ENCODE measurements at regions not wholly inside any gene's neighbourhood (a gene's known extent, or its start where the extent isn't known, plus 50 kb on each side); places are given as distances from the start of the nearest gene placed in this dataset.

DNA sequence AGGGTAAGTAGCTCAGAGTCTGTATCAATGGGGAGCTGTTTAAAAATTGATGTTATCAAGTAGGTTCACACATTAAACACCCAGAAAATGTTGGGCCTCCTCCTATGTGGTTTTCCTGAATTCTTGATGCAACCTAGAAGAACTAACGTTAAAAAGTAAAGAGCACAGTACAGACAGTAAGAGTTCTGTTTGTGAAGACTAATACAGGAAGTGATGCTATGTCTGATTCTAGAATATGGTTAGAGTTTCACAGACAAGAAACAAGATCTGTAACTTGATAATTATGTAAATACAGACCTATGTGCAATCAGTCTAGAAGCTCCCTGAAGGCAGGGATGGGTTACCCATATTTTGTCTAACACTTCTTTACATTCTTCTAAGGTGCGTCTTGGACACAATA lies 214.9 kb upstream of the BTG1 start:
- TF ChIP-seq MEF2A (IDR thresholded peaks at IDR 0.05; ENCODE audit: borderline replicate concordance, low read depth) = no peak
- no peak for TF ChIP-seq FOXM1 (IDR thresholded peaks at IDR 0.05; ENCODE audit: low read depth)
- no peak for TF ChIP-seq SIN3A (IDR thresholded peaks at IDR 0.05; ENCODE audit: borderline replicate concordance, low read depth, low read length)
- no peak for TF ChIP-seq CTCF (IDR thresholded peaks at IDR 0.05)
- TF ChIP-seq GABPA (IDR thresholded peaks at IDR 0.05; ENCODE audit: low read depth) = no peak
- no peak for TF ChIP-seq RCOR1 (IDR thresholded peaks at IDR 0.05; ENCODE audit: low read length)
- TF ChIP-seq FOSL2 (IDR thresholded peaks at IDR 0.05; ENCODE audit: borderline replicate concordance, low read depth) = no peak
- no peak for TF ChIP-seq TEAD4 (IDR thresholded peaks at IDR 0.05; ENCODE audit: borderline replicate concordance, insufficient read depth)
- no peak for TF ChIP-seq POLR2AphosphoS5 (IDR thresholded peaks at IDR 0.05; ENCODE audit: low read depth, low read length)
